Upper lobe of right lung (tissue), 1 donor: ENCODE measurements at regions not wholly inside any gene's neighbourhood (a gene's known extent, or its start where the extent isn't known, plus 50 kb on each side); places are given as distances from the start of the nearest gene placed in this dataset.

Source experiments
- ATAC-seq: fragments of 200-7000 bp; cut with Tn5 transposase; one replicate; pipeline ENCODE4 v1.9.1; 2020; ENCODE audit warnings: mild to moderate bottlenecking, moderate library complexity
- DNase-seq: peaks from one replicate; pipeline ENCODE4 v3.0.0-alpha.2; 2020
- H3K27ac ChIP-seq: fragments of 200-600 bp; one replicate; pipeline ENCODE4 v1.8.0; 2022
- H3K27me3 ChIP-seq: fragments of 200-600 bp; one replicate; pipeline ENCODE4 v1.8.0; 2022; ENCODE audit warnings: mild to moderate bottlenecking
- H3K36me3 ChIP-seq: fragments of 200-600 bp; one replicate; pipeline ENCODE4 v1.8.0; 2022
- H3K4me1 ChIP-seq: fragments of 200-600 bp; one replicate; pipeline ENCODE4 v1.8.0; 2022
- H3K4me3 ChIP-seq: fragments of 200-600 bp; one replicate; pipeline ENCODE4 v1.8.0; 2022; ENCODE audit warnings: mild to moderate bottlenecking
- H3K9me3 ChIP-seq: fragments of 200-600 bp; one replicate; pipeline ENCODE4 v1.8.0; 2022
- CTCF ChIP-seq: fragments of 200-600 bp; IDR thresholded peaks from one replicate; pipeline ENCODE4 v1.8.0; 2022; ENCODE audit warnings: antibody characterized with exemption
- intact Hi-C: fragments of 100-400 bp; cut with DNase I; formaldehyde crosslinking; loops from one replicate; pipeline ENCODE4 v1.11.0; 2022
- donor health status: DM: no; HTN: yes; CAD: no; lungs with severe emphysema.

GRCh38 chr5:4043135-4043534, 447.5 kb downstream of the IRX1 start:
- intact Hi-C loops = no loop called here
- DNase-seq = no peak
- no peaks in the 10 kb centered on the region for H3K9me3 ChIP-seq
- no peak for TF ChIP-seq CTCF
- no peak for ATAC-seq
- no peak overlapping the region for H3K4me3 ChIP-seq
- H3K27ac ChIP-seq = no peak overlapping the region
- no peaks in the 10 kb centered on the region for H3K36me3 ChIP-seq
- H3K4me1 ChIP-seq = no peaks in the 10 kb centered on the region
- H3K27me3 ChIP-seq = no peaks in the 10 kb centered on the region

GRCh38 chr5:4044881-4045280, 449.2 kb downstream of the IRX1 start:
- Histone ChIP-seq H3K36me3 (no peaks in the 10 kb centered on the region), H3K9me3 (no peaks in the 10 kb centered on the region), H3K27me3 (no peaks in the 10 kb centered on the region), H3K4me1 (no peaks in the 10 kb centered on the region), H3K27ac (no peak overlapping the region), H3K4me3 (no peak overlapping the region)
- intact Hi-C loops = no loop called here
- ATAC-seq = no peak
- TF ChIP-seq CTCF = no peak
- DNase-seq = no peak

- Histone ChIP-seq H3K4me3 (no peak overlapping the region), H3K36me3 (no peaks in the 10 kb centered on the region), H3K27me3 (no peaks in the 10 kb centered on the region), H3K4me1 (no peaks in the 10 kb centered on the region), H3K27ac (no peak overlapping the region), H3K9me3 (no peaks in the 10 kb centered on the region)
- no peak for ATAC-seq
- intact Hi-C loops = no loop called here
- TF ChIP-seq CTCF = no peak
- no peak for DNase-seq
These were observed 452.8 kb downstream of the IRX1 start for GRCh38 chr5:4048398-4048797.

GRCh38 chr5:4050203-4050602, 454.6 kb downstream of the IRX1 start:
- DNase-seq = no peak
- H3K27ac ChIP-seq = no peak overlapping the region
- no peak for ATAC-seq
- no peaks in the 10 kb centered on the region for H3K27me3 ChIP-seq
- intact Hi-C loops = no loop called here
- H3K36me3 ChIP-seq = no peaks in the 10 kb centered on the region
- no peak for TF ChIP-seq CTCF
- H3K4me1 ChIP-seq = no peaks in the 10 kb centered on the region
- no peaks in the 10 kb centered on the region for H3K9me3 ChIP-seq
- no peak overlapping the region for H3K4me3 ChIP-seq

GRCh38 chr5:4053136-4053535, 457.5 kb downstream of the IRX1 start:
- no peaks in the 10 kb centered on the region for H3K27me3 ChIP-seq
- H3K27ac ChIP-seq = no peak overlapping the region
- no peaks in the 10 kb centered on the region for H3K4me1 ChIP-seq
- intact Hi-C loops = no loop called here
- H3K9me3 ChIP-seq = no peaks in the 10 kb centered on the region
- no peak overlapping the region for H3K4me3 ChIP-seq
- TF ChIP-seq CTCF = no peak
- ATAC-seq = no peak
- no peak for DNase-seq
- no peaks in the 10 kb centered on the region for H3K36me3 ChIP-seq

- H3K4me1 ChIP-seq = no peaks in the 10 kb centered on the region
- no peak overlapping the region for H3K4me3 ChIP-seq
- ATAC-seq = no peak
- no peaks in the 10 kb centered on the region for H3K27me3 ChIP-seq
- no peak for TF ChIP-seq CTCF
- no peak overlapping the region for H3K27ac ChIP-seq
- H3K36me3 ChIP-seq = no peaks in the 10 kb centered on the region
- no peaks in the 10 kb centered on the region for H3K9me3 ChIP-seq
- no peak for DNase-seq
- intact Hi-C loops = no loop called here
These were observed 458.5 kb downstream of the IRX1 start for GRCh38 chr5:4054092-4054491.
